Spleen (tissue), 7 donors: ENCODE measurements at regions not wholly inside any gene's neighbourhood (a gene's known extent, or its start where the extent isn't known, plus 50 kb on each side); places are given as distances from the start of the nearest gene placed in this dataset.

Source experiments
- CTCF ChIP-seq, 11 experiments: fragments of 200-600 bp in 7 of 11; fragments of 450-650 bp in 4 of 11; sonication (generic) in 4 of 11; IDR thresholded peaks in 8 of 11; conservative IDR thresholded peaks in 3 of 11; 1 replicate in 7 of 11; 2 replicates in 4 of 11; pipeline versions ENCODE4 v1.4.0 to v1.8.0; 2016 to 2021; ENCODE audit warnings: antibody characterized with exemption in 11 of 11, inconsistent platforms in 4 of 11, mild to moderate bottlenecking in 1 of 11
- POLR2A ChIP-seq, 3 donors: fragments of 450-650 bp; IDR thresholded peaks; one replicate each; pipeline ENCODE4 v1.5.1; 2017; ENCODE audit warnings: antibody characterized with exemption in 3 of 3, mild to moderate bottlenecking in 1 of 3
- POLR2AphosphoS5 ChIP-seq, 3 donors: sonication (generic); formaldehyde crosslinking; IDR thresholded peaks; one replicate each; pipeline ENCODE4 v1.5.1; 2017; ENCODE audit warnings: antibody characterized with exemption in 3 of 3
- donor health status: DM: no; HTN: no; CAD: no; lungs with moderate emphysema.
- donor health status: DM: no; HTN: no; CAD: no.
- donor health status: DM: no; HTN: no; CAD: no.

GRCh38 chr4:32145987-32146386 lies 1425.8 kb downstream of the PCDH7 start:
- TF ChIP-seq CTCF (IDR thresholded peaks at IDR 0.05 in 8 of 11, conservative IDR thresholded peaks at IDR 0.05 in 3 of 11) = no peak
- TF ChIP-seq POLR2A (IDR thresholded peaks at IDR 0.05) = no peak
- TF ChIP-seq POLR2AphosphoS5 (IDR thresholded peaks at IDR 0.05) = no peak
